GM23338 (cell line): ENCODE measurements at regions not wholly inside any gene's neighbourhood (a gene's known extent, or its start where the extent isn't known, plus 50 kb on each side); places are given as distances from the start of the nearest gene placed in this dataset.

Experiments used
- CREB1 ChIP-seq: fragments of 250-450 bp; sonication (Bioruptor Pico); IDR thresholded peaks from 2 replicates; pipeline ENCODE4 v1.5.0; 2020; ENCODE audit warnings: low read depth, mild to moderate bottlenecking, moderate library complexity
- ETS1 ChIP-seq: IDR thresholded peaks from 2 replicates; pipeline ENCODE4 v1.6.1; 2016; ENCODE audit warnings: antibody characterized with exemption
- EZH2 ChIP-seq: fragments of 200-600 bp; sonication (generic); IDR thresholded peaks from one replicate; pipeline ENCODE4 v1.8.0; 2017; ENCODE audit warnings: antibody characterized with exemption, mild to moderate bottlenecking, low read depth; ENCODE audit not compliant: unreplicated experiment
- EZH2phosphoT487 ChIP-seq: fragments of 200-600 bp; sonication (generic); IDR thresholded peaks from one replicate; pipeline ENCODE4 v1.8.1; 2018; ENCODE audit warnings: antibody characterized with exemption; ENCODE audit not compliant: unreplicated experiment
- POLR2AphosphoS5 ChIP-seq: IDR thresholded peaks from 2 replicates; pipeline ENCODE4 v1.6.1; 2016; ENCODE audit warnings: antibody characterized with exemption, low read depth
- TF ChIP-seq, protein P1 (sequence below), 2 experiments: fragments of 200-600 bp in 1 of 2; sonication (generic) in 1 of 2; conservative IDR thresholded peaks; 2 replicates each; pipeline versions ENCODE4 v1.5.1 to v1.6.1; 2016 to 2017; ENCODE audit warnings: antibody characterized with exemption in 2 of 2, low read depth in 2 of 2, mild to moderate bottlenecking in 2 of 2, moderate library complexity in 1 of 2

- TF ChIP-seq, protein P1, sequence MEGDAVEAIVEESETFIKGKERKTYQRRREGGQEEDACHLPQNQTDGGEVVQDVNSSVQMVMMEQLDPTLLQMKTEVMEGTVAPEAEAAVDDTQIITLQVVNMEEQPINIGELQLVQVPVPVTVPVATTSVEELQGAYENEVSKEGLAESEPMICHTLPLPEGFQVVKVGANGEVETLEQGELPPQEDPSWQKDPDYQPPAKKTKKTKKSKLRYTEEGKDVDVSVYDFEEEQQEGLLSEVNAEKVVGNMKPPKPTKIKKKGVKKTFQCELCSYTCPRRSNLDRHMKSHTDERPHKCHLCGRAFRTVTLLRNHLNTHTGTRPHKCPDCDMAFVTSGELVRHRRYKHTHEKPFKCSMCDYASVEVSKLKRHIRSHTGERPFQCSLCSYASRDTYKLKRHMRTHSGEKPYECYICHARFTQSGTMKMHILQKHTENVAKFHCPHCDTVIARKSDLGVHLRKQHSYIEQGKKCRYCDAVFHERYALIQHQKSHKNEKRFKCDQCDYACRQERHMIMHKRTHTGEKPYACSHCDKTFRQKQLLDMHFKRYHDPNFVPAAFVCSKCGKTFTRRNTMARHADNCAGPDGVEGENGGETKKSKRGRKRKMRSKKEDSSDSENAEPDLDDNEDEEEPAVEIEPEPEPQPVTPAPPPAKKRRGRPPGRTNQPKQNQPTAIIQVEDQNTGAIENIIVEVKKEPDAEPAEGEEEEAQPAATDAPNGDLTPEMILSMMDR (conservative IDR thresholded peaks at IDR 0.05; ENCODE audit: low read depth in 2 of 2), result peak; percentile 77 to 91
- TF ChIP-seq POLR2AphosphoS5 (no peak), ETS1 (no peak), EZH2phosphoT487 (no peak), CREB1 (no peak), EZH2 (no peak)
These were observed 220.1 kb downstream of the PPP1R3A start for GRCh38 chr7:113698556-113699220.
